ENCODE measurements at regions not wholly inside any gene's neighbourhood (a gene's known extent, or its start where the extent isn't known, plus 50 kb on each side); places are given as distances from the start of the nearest gene placed in this dataset.

DNA sequence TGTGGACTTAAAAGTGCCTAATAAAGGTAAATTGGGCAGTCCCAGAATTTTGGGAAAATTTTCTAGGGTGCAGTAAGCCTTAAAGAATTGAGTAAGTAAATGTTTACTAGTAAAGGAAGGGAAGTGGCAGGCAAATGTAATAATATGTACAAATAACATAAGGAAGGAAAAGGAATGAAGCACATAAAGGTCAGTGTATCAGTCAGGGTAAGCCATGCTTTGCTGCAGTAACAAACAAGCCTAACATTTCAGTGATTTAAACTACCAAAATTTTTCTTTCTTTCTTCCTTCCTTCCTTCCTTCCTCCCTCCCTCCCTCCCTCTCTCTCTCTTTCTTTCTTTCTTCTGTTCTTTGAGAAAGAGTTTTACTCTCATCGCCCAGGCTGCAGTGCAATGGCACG lies 117.5 kb downstream of the HAO1 start:
- Histone ChIP-seq H3K9ac (ENCODE audit: low read length) (no peak overlapping the region), H3K79me2 (ENCODE audit: control insufficient read depth, insufficient read depth, low read length) (no peaks in the 10 kb centered on the region), H3K9me3 (ENCODE audit: control extremely low read depth in 1 of 3, control insufficient read depth in 2 of 3, insufficient read depth in 1 of 3, low read length in 2 of 3) (peaks cover 0 to 3% (median 0%) of the 10 kb centered on the region in 3 donors), H4K20me1 (ENCODE audit: control insufficient read depth, insufficient read depth, low read length, poor library complexity, severe bottlenecking) (no peaks in the 10 kb centered on the region), H3K27ac (ENCODE audit: low read length in 2 of 2) (no peak overlapping the region), H3K4me3 (ENCODE audit: control extremely low read depth in 1 of 5, extremely low read depth in 1 of 5, insufficient read depth in 1 of 5, low read depth in 2 of 5, low read length in 4 of 5) (no peak overlapping the region), H3K4me2 (replicated peaks; ENCODE audit: low read depth, low read length, poor library complexity, severe bottlenecking) (no peak overlapping the region), H3K36me3 (replicated peaks in 1 of 2; ENCODE audit: control extremely low read depth in 1 of 2, control insufficient read depth in 1 of 2, extremely low read depth in 1 of 2, insufficient read depth in 2 of 2, low read length in 1 of 2) (no peaks in the 10 kb centered on the region), H3K4me1 (ENCODE audit: control insufficient read depth in 2 of 2, insufficient read depth in 2 of 2, low read length in 2 of 2) (no peaks in the 10 kb centered on the region), H3K27me3 (replicated peaks in 1 of 4; ENCODE audit: control extremely low read depth in 1 of 4, control insufficient read depth in 3 of 4, insufficient read depth in 4 of 4, low read length in 3 of 4) (no peaks in the 10 kb centered on the region), H2AFZ (ENCODE audit: insufficient read depth, low read depth, low read length, poor library complexity, severe bottlenecking) (no peak overlapping the region)
- H3K27ac Mint-ChIP-seq = no peak overlapping the region
- no peak for TF ChIP-seq CTCF (IDR thresholded peaks at IDR 0.05)
- TF ChIP-seq EZH2 (IDR thresholded peaks at IDR 0.05; ENCODE audit: borderline replicate concordance, insufficient read depth, low read depth, low read length, poor library complexity, severe bottlenecking) = no peak
- H3K9me3 Mint-ChIP-seq (ENCODE audit: insufficient read depth) = peaks cover 4% of the 10 kb centered on the region
- ChIA-PET CTCF (no interaction called here), POLR2A (no interaction called here)
- ATAC-seq (ENCODE audit: low read depth) = no peak
- H3K4me3 Mint-ChIP-seq = no peak overlapping the region
- WGBS (ENCODE audit: insufficient coverage) = no CpG with 5 or more reads among the region's 2 CpGs
- DNase-seq = no peak
- H3K27me3 Mint-ChIP-seq = no peaks in the 10 kb centered on the region
- intact Hi-C loops (cut with micrococcal nuclease) = no loop called here
- no peaks in the 10 kb centered on the region for H3K4me1 Mint-ChIP-seq

DNA sequence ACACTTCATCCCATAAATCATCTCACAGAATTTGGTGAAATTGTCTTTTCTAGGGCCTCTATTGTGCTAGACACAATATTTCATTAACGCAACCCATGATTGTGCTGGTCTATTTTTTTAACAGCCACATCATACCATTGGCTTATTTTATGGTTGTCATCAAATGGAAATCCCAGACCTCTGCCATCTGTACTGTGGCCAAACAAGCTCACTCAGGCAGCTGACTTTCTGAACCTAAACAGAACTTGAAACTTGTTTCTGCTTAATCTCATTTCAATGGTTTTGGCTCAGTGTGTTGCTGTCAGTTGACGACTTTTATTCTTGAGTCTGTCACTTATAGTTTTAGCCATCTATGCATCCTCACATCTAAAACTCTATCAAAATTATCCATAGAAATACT lies 111.8 kb downstream of the HAO1 start:
- Histone ChIP-seq H3K9ac (ENCODE audit: low read length) (no peak overlapping the region), H3K27me3 (replicated peaks in 1 of 4; ENCODE audit: control extremely low read depth in 1 of 4, control insufficient read depth in 3 of 4, insufficient read depth in 4 of 4, low read length in 3 of 4) (no peaks in the 10 kb centered on the region), H3K9me3 (ENCODE audit: control extremely low read depth in 1 of 3, control insufficient read depth in 2 of 3, insufficient read depth in 1 of 3, low read length in 2 of 3) (no peaks in the 10 kb centered on the region), H3K36me3 (replicated peaks in 1 of 2; ENCODE audit: control extremely low read depth in 1 of 2, control insufficient read depth in 1 of 2, extremely low read depth in 1 of 2, insufficient read depth in 2 of 2, low read length in 1 of 2) (no peaks in the 10 kb centered on the region), H4K20me1 (ENCODE audit: control insufficient read depth, insufficient read depth, low read length, poor library complexity, severe bottlenecking) (no peaks in the 10 kb centered on the region), H3K4me3 (ENCODE audit: control extremely low read depth in 1 of 5, extremely low read depth in 1 of 5, insufficient read depth in 1 of 5, low read depth in 2 of 5, low read length in 4 of 5) (no peak overlapping the region), H3K27ac (ENCODE audit: low read length in 2 of 2) (no peak overlapping the region), H3K4me2 (replicated peaks; ENCODE audit: low read depth, low read length, poor library complexity, severe bottlenecking) (no peak overlapping the region), H3K79me2 (ENCODE audit: control insufficient read depth, insufficient read depth, low read length) (no peaks in the 10 kb centered on the region), H3K4me1 (ENCODE audit: control insufficient read depth in 2 of 2, insufficient read depth in 2 of 2, low read length in 2 of 2) (no peaks in the 10 kb centered on the region), H2AFZ (ENCODE audit: insufficient read depth, low read depth, low read length, poor library complexity, severe bottlenecking) (no peak overlapping the region)
- TF ChIP-seq EZH2 (IDR thresholded peaks at IDR 0.05; ENCODE audit: borderline replicate concordance, insufficient read depth, low read depth, low read length, poor library complexity, severe bottlenecking) (no peak), CTCF (IDR thresholded peaks at IDR 0.05) (no peak)
- intact Hi-C loops (cut with micrococcal nuclease) = no loop called here
- Mint-ChIP-seq H3K9me3 (ENCODE audit: insufficient read depth) (peaks cover 1% of the 10 kb centered on the region), H3K27ac (no peak overlapping the region), H3K27me3 (no peaks in the 10 kb centered on the region), H3K4me3 (no peak overlapping the region), H3K4me1 (no peaks in the 10 kb centered on the region)
- ATAC-seq (ENCODE audit: low read depth) = no peak
- POLR2A ChIA-PET = no interaction called here
- CTCF ChIA-PET = no interaction called here
- WGBS (ENCODE audit: insufficient coverage) = 50% methylated on average over 2 of the region's 2 CpGs
- no peak for DNase-seq

Measured in B cell (primary cell).